ENCODE measurements at regions not wholly inside any gene's neighbourhood (a gene's known extent, or its start where the extent isn't known, plus 50 kb on each side); places are given as distances from the start of the nearest gene placed in this dataset.

DNA sequence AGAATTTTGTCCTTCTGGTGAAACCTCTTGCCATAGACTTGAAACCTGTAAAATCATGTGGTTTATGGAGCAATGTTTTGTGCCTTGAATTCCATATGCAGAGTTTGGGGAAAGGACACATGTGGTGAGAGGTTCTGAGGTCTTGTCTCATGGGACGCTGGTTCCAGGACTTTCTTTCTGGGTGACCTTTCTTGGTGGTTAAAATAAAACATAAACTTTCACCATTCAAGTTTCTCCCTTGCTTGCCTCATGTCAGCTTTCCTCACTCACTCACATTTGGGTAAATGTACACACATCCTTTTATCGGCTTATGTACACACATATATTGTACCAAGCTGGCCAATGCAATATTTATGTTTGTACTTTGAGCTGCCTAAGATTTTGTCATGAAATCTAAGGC, 144.9 kb upstream of the CELF2 start:
- no peak for DNase-seq (ENCODE audit: low spot score)
- no peak for ATAC-seq (ENCODE audit: low FRiP score)
- TF ChIP-seq, protein P1, sequence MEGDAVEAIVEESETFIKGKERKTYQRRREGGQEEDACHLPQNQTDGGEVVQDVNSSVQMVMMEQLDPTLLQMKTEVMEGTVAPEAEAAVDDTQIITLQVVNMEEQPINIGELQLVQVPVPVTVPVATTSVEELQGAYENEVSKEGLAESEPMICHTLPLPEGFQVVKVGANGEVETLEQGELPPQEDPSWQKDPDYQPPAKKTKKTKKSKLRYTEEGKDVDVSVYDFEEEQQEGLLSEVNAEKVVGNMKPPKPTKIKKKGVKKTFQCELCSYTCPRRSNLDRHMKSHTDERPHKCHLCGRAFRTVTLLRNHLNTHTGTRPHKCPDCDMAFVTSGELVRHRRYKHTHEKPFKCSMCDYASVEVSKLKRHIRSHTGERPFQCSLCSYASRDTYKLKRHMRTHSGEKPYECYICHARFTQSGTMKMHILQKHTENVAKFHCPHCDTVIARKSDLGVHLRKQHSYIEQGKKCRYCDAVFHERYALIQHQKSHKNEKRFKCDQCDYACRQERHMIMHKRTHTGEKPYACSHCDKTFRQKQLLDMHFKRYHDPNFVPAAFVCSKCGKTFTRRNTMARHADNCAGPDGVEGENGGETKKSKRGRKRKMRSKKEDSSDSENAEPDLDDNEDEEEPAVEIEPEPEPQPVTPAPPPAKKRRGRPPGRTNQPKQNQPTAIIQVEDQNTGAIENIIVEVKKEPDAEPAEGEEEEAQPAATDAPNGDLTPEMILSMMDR (IDR thresholded peaks at IDR 0.05): no peak

DNA sequence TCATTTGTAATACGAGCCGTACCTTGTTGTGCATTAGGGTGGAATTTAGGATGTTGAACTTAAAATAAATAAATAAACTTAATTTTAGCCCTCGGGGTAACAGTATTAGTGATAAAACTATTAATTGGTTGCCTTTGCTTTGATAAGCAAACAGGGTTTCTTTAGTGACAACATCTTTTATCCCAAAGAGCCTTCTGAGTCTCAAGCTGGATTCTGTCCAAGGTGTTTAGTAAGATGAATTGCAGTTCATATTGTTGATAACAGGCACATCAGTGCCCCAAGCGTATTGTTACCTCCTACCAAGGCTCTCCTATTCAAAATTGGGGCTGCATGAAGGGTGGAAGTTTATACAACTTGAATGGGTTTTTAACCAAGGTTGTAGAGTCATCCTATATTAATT, 144.4 kb upstream of the CELF2 start:
- DNase-seq (ENCODE audit: low spot score) (no peak), ATAC-seq (ENCODE audit: low FRiP score) (no peak)
- TF ChIP-seq, protein P1 (IDR thresholded peaks at IDR 0.05): no peak

DNA sequence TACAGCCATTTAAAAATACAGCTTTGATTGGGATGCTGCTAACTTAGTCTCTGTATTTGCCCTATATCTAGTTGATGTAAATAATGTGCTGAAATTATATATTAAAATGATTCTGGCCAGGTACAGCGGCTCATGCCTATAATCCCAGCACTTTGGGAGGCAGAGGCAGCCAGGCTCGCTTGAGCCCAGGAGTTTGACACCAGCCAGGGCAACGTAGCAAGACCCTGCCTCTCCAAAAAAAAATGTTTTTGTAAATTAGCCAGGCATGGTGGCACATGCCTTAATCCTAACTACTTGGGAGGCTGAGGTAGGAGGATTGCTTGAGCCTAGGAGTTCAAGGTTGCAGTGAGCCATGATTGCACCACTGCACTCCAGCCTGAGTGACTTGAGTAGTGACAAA, 143.8 kb upstream of the CELF2 start:
- ATAC-seq (ENCODE audit: low FRiP score) (no peak), DNase-seq (ENCODE audit: low spot score) (no peak)
- TF ChIP-seq, protein P1 (IDR thresholded peaks at IDR 0.05): no peak

DNA sequence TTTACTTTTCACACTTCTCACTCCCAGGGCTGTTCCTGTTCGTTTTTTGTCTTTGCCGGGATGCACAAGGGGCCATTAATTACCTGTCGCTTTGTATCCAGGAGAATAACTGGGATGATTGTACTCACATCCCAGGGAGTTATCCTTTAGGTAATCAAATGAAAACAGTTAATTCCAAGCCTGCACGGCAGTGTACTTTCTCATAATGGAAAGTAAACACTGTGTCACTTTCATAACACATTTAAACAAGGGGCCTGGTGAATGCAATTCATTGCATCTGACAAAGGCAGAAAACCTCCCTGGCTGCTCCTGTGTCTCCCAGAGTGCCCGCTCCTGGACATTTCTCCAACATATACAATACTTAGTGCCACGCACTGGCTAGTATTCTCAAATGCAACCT, 138.7 kb upstream of the CELF2 start:
- ATAC-seq (ENCODE audit: low FRiP score): no peak
- TF ChIP-seq, protein P1 (IDR thresholded peaks at IDR 0.05): no peak
- DNase-seq (ENCODE audit: low spot score): no peak

DNA sequence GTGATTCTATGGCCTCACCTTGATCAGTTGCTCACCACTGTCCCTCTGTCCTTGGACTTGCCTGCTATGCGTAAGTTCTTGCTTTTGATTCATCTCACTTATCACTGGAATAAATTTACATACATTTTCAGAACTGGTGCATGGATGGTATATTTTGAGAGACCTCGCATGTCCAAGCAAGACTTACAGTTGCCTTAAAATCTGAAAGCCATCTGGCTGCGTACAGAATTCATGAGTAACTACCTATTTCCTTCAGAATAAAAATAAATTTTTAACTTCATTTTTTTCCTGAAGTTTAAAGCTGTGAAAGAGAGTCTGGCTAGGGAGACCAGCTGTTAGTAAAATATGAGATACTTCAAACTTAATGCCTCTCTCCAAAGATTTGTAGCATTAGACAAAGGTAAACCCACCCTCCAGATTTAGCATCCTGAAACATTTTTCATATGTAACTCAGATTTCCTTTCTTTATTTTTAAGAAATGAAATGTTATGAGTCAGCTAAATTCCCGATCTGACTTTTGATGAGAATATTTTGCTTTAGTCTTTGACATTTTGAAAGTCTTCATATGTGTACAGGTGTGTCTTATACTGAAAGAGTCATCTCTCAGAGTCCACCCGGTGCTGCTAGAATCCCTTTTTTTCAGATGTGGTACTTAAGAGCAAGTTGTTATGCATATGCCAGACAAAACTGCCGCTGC, 136.4 kb upstream of the CELF2 start:
- DNase-seq (ENCODE audit: low spot score) (no peak), ATAC-seq (ENCODE audit: low FRiP score) (no peak)
- TF ChIP-seq, protein P1 (IDR thresholded peaks at IDR 0.05): no peak

DNA sequence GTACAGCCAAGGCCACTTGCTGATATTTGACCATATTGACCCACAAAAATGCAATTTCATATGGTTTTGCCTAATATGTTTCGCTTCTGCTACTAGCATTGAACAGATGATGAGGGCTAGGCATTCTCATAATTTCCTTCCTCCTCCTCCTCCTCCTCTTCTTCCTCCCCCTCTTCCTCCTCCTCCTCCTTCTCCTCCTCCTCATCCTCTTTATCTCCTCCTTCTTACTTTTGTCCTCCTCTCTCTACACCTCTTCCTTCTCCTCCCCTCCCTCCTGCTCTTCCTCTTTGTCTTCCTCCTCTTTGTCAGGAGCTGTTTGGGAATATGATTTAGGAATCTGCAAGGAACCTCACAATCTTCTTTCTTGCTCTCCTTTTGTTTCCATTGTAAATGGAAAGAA, 133.9 kb upstream of the CELF2 start:
- DNase-seq (ENCODE audit: low spot score): no peak
- no peak for ATAC-seq (ENCODE audit: low FRiP score)
- TF ChIP-seq, protein P1 (IDR thresholded peaks at IDR 0.05): no peak

DNA sequence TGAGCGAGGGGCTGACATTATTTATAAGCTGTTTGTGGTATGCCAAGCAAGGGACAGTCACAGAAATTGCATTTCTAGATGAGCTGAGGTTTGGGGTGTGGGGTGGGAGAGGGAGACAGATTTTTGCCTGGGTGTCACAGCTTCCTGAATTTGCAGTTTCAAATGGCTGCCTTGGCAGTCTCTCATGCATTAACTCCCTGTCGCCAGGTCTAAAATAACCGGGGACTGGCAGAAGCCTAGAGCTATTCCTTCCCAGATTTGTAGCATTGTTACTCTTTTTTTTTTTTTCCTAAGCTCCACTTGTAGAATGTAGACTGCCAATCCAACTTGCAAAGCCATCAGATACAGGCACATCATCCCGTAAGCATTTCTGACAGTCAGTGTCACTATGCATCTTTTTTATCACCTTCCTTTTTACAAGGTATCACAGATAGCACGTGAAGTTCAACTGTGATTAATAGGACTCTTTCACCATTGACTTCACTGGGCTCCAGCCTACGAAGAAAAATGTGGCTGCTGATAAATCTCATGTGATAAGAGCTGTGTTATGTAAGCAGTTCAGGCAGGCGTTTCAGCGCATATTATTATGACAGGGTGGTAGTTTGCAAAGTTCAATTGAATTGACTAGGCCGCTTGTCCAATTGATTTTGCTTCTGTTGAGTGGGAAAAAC, 130.7 kb upstream of the CELF2 start:
- DNase-seq (ENCODE audit: low spot score) (no peak), ATAC-seq (ENCODE audit: low FRiP score) (peak; percentile 61)
- TF ChIP-seq, protein P1 (IDR thresholded peaks at IDR 0.05): no peak
